Karpas-422 (cell line): ENCODE measurements at regions not wholly inside any gene's neighbourhood (a gene's known extent, or its start where the extent isn't known, plus 50 kb on each side); places are given as distances from the start of the nearest gene placed in this dataset.

Source experiments
- DNase-seq: peaks from one replicate; pipeline ENCODE4 v3.0.0-alpha.2; 2015
- H2AFZ ChIP-seq: fragments of 200-600 bp; sonication (generic); 2 replicates; pipeline ENCODE4 v1.6.1; 2014; ENCODE audit warnings: antibody characterized with exemption, low read length, mixed read lengths
- H3K27ac ChIP-seq: fragments of 200-600 bp; sonication (generic); 2 replicates; pipeline ENCODE4 v1.5.1; 2014; ENCODE audit warnings: mild to moderate bottlenecking, low read length, moderate library complexity
- H3K27me3 ChIP-seq: fragments of 200-600 bp; sonication (generic); 2 replicates; pipeline ENCODE4 v1.6.1; 2014; ENCODE audit warnings: low read length, mixed read lengths
- H3K36me3 ChIP-seq: fragments of 200-600 bp; sonication (generic); 2 replicates; pipeline ENCODE4 v1.6.1; 2014; ENCODE audit warnings: low read length, mixed read lengths; ENCODE audit not compliant: insufficient read depth
- H3K4me1 ChIP-seq: fragments of 200-600 bp; sonication (generic); 2 replicates; pipeline ENCODE4 v1.6.1; 2014; ENCODE audit warnings: mild to moderate bottlenecking, low read length, mixed read lengths
- H3K4me2 ChIP-seq: fragments of 200-600 bp; sonication (generic); 2 replicates; pipeline ENCODE4 v1.6.1; 2014; ENCODE audit warnings: low read length, low read depth, mild to moderate bottlenecking; ENCODE audit not compliant: poor library complexity, severe bottlenecking
- H3K4me3 ChIP-seq: fragments of 200-600 bp; sonication (generic); 2 replicates; pipeline ENCODE4 v1.5.1; 2014; ENCODE audit warnings: mild to moderate bottlenecking, antibody characterized with exemption, low read length, mixed read lengths
- H3K79me2 ChIP-seq: fragments of 200-600 bp; sonication (generic); 2 replicates; pipeline ENCODE4 v1.6.1; 2014; ENCODE audit warnings: mild to moderate bottlenecking, low read length, mixed read lengths
- H3K9ac ChIP-seq: fragments of 200-600 bp; sonication (generic); 2 replicates; pipeline ENCODE4 v1.6.0; 2014; ENCODE audit warnings: low read length
- H3K9me2 ChIP-seq: fragments of 200-600 bp; sonication (generic), shearing (Covaris generic); replicated peaks from 2 replicates; pipeline ENCODE4 v1.6.0; 2014; ENCODE audit warnings: mild to moderate bottlenecking, low read length, moderate library complexity; ENCODE audit not compliant: insufficient read depth
- H3K9me3 ChIP-seq: fragments of 300-700, 200-600 bp; sonication (generic); 2 replicates; pipeline ENCODE4 v1.6.1; 2014; ENCODE audit warnings: low read length, mixed read lengths
- H4K20me1 ChIP-seq: fragments of 200-600 bp; sonication (generic); 2 replicates; pipeline ENCODE4 v1.6.1; 2014; ENCODE audit warnings: mild to moderate bottlenecking, antibody characterized with exemption, low read length, low read depth; ENCODE audit not compliant: insufficient read depth

- Histone ChIP-seq H3K4me2 (no peak overlapping the region), H3K79me2 (no peaks in the 10 kb centered on the region), H3K4me3 (no peak overlapping the region), H3K27me3 (no peaks in the 10 kb centered on the region), H3K36me3 (no peaks in the 10 kb centered on the region), H3K4me1 (no peaks in the 10 kb centered on the region), H3K27ac (no peak overlapping the region), H3K9me2 (no peaks in the 10 kb centered on the region), H2AFZ (no peak overlapping the region), H4K20me1 (no peaks in the 10 kb centered on the region), H3K9me3 (no peaks in the 10 kb centered on the region), H3K9ac (no peak overlapping the region)
- DNase-seq = no peak
Measured at GRCh38 chr1:198018529-198018928, 101.4 kb downstream of the LHX9 start.

- Histone ChIP-seq H2AFZ (no peak overlapping the region), H3K27me3 (no peaks in the 10 kb centered on the region), H4K20me1 (no peaks in the 10 kb centered on the region), H3K4me1 (no peaks in the 10 kb centered on the region), H3K9me2 (no peaks in the 10 kb centered on the region), H3K4me2 (no peak overlapping the region), H3K9me3 (no peaks in the 10 kb centered on the region), H3K9ac (no peak overlapping the region), H3K36me3 (no peaks in the 10 kb centered on the region), H3K27ac (no peak overlapping the region), H3K4me3 (no peak overlapping the region), H3K79me2 (no peaks in the 10 kb centered on the region)
- DNase-seq = no peak
Measured at GRCh38 chr1:198019126-198019525, 102.0 kb downstream of the LHX9 start.

GRCh38 chr1:198024336-198024735 lies 107.2 kb downstream of the LHX9 start:
- H3K36me3 ChIP-seq = no peaks in the 10 kb centered on the region
- H3K4me3 ChIP-seq = no peak overlapping the region
- H3K27me3 ChIP-seq = no peaks in the 10 kb centered on the region
- H3K9me2 ChIP-seq = no peaks in the 10 kb centered on the region
- no peak overlapping the region for H3K4me2 ChIP-seq
- H3K9me3 ChIP-seq = no peaks in the 10 kb centered on the region
- H2AFZ ChIP-seq = no peak overlapping the region
- DNase-seq = no peak
- H3K9ac ChIP-seq = no peak overlapping the region
- no peaks in the 10 kb centered on the region for H4K20me1 ChIP-seq
- H3K4me1 ChIP-seq = no peaks in the 10 kb centered on the region
- no peak overlapping the region for H3K27ac ChIP-seq
- H3K79me2 ChIP-seq = no peaks in the 10 kb centered on the region

- H3K36me3 ChIP-seq = no peaks in the 10 kb centered on the region
- no peaks in the 10 kb centered on the region for H3K9me2 ChIP-seq
- no peaks in the 10 kb centered on the region for H3K27me3 ChIP-seq
- H3K9ac ChIP-seq = no peak overlapping the region
- no peak for DNase-seq
- no peaks in the 10 kb centered on the region for H3K9me3 ChIP-seq
- H3K4me3 ChIP-seq = no peak overlapping the region
- H3K4me1 ChIP-seq = no peaks in the 10 kb centered on the region
- no peaks in the 10 kb centered on the region for H4K20me1 ChIP-seq
- no peaks in the 10 kb centered on the region for H3K79me2 ChIP-seq
- H3K4me2 ChIP-seq = no peak overlapping the region
- H3K27ac ChIP-seq = no peak overlapping the region
- H2AFZ ChIP-seq = no peak overlapping the region
Measured at GRCh38 chr1:198024782-198025181, 107.6 kb downstream of the LHX9 start.

DNA sequence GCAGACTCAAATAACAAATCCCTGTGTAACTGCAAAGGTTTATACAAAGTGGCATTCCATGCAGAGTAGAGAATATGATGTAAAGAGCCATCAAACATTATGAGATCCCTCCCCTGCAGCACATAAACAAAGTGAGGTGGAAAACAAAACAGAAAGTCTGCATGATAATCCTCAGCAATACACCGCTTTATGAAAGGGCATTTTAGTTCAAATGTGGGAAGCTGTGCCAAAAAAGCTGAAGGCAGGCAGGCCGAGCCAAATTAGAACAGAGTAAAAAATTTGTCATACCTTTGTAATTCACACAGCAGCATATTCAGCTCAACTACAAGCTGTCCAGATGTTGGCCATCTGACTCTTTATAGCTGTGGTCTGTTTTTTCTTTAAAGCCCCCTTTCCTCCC lies 113.5 kb downstream of the LHX9 start:
- Histone ChIP-seq H3K9ac (no peak overlapping the region), H3K27ac (no peak overlapping the region), H3K79me2 (no peaks in the 10 kb centered on the region), H3K36me3 (no peaks in the 10 kb centered on the region), H3K27me3 (no peaks in the 10 kb centered on the region), H2AFZ (no peak overlapping the region), H3K4me3 (no peak overlapping the region), H3K4me2 (no peak overlapping the region), H3K4me1 (no peaks in the 10 kb centered on the region), H4K20me1 (no peaks in the 10 kb centered on the region), H3K9me3 (no peaks in the 10 kb centered on the region), H3K9me2 (no peaks in the 10 kb centered on the region)
- no peak for DNase-seq

DNA sequence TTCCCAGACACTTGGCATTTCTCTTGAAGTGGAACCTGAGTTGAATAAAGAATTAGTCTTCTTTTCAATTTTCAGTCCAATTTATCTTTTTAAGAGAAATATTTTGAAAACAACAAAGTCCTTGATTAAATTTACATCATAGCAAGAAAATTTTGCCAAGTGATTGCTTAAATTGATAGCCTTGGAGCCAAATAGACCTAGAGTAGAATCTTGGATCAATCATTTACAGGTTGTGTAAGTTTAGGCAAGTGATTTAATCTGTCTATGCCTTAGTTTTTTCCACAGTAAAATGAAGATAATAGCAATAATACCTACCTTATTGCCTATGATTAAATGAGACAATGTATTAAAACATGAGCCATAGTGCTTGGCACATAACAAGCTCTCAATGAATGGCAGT lies 113.9 kb downstream of the LHX9 start:
- H3K79me2 ChIP-seq = no peaks in the 10 kb centered on the region
- H3K9ac ChIP-seq = no peak overlapping the region
- no peaks in the 10 kb centered on the region for H3K9me3 ChIP-seq
- H3K4me3 ChIP-seq = no peak overlapping the region
- H3K4me2 ChIP-seq = no peak overlapping the region
- no peak overlapping the region for H2AFZ ChIP-seq
- H4K20me1 ChIP-seq = no peaks in the 10 kb centered on the region
- no peaks in the 10 kb centered on the region for H3K9me2 ChIP-seq
- no peak overlapping the region for H3K27ac ChIP-seq
- H3K4me1 ChIP-seq = no peaks in the 10 kb centered on the region
- no peaks in the 10 kb centered on the region for H3K27me3 ChIP-seq
- no peaks in the 10 kb centered on the region for H3K36me3 ChIP-seq
- no peak for DNase-seq

DNA sequence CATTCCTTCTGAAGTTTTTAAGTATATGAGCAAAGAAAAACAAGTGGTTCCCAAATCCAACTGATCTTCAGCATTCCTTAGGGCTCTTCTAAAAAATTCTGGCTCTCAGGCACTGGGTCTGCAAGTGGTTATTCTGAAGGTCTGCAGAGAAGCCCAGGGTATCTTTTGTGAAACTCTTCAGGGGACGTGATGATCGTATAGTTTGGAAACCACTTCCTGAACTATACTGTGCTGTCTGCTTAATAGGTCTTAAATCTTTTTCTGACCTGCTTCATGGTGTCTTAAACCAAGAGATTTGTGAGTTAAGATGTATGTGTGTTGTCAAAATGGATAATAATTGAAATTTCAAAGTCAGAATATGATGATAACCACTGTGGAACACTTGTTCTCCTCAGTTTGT lies 115.5 kb downstream of the LHX9 start:
- no peak overlapping the region for H3K4me3 ChIP-seq
- no peak overlapping the region for H2AFZ ChIP-seq
- H3K9ac ChIP-seq = no peak overlapping the region
- no peaks in the 10 kb centered on the region for H3K9me3 ChIP-seq
- H3K9me2 ChIP-seq = no peaks in the 10 kb centered on the region
- H3K27me3 ChIP-seq = no peaks in the 10 kb centered on the region
- H4K20me1 ChIP-seq = no peaks in the 10 kb centered on the region
- no peaks in the 10 kb centered on the region for H3K79me2 ChIP-seq
- H3K4me2 ChIP-seq = no peak overlapping the region
- H3K4me1 ChIP-seq = no peaks in the 10 kb centered on the region
- no peaks in the 10 kb centered on the region for H3K36me3 ChIP-seq
- no peak overlapping the region for H3K27ac ChIP-seq
- no peak for DNase-seq

- Histone ChIP-seq H3K9me2 (no peaks in the 10 kb centered on the region), H3K36me3 (no peaks in the 10 kb centered on the region), H3K4me3 (no peak overlapping the region), H3K9ac (no peak overlapping the region), H3K27ac (no peak overlapping the region), H3K4me1 (no peaks in the 10 kb centered on the region), H2AFZ (no peak overlapping the region), H3K9me3 (no peaks in the 10 kb centered on the region), H3K79me2 (no peaks in the 10 kb centered on the region), H3K27me3 (no peaks in the 10 kb centered on the region), H3K4me2 (no peak overlapping the region), H4K20me1 (no peaks in the 10 kb centered on the region)
- DNase-seq = no peak
Measured at GRCh38 chr1:198040880-198041279, 115.9 kb upstream of the NEK7 start.

GRCh38 chr1:198042168-198042567 lies 114.6 kb upstream of the NEK7 start:
- no peaks in the 10 kb centered on the region for H3K4me1 ChIP-seq
- no peak overlapping the region for H3K4me2 ChIP-seq
- no peak for DNase-seq
- no peak overlapping the region for H3K27ac ChIP-seq
- H4K20me1 ChIP-seq = no peaks in the 10 kb centered on the region
- no peak overlapping the region for H2AFZ ChIP-seq
- H3K9me2 ChIP-seq = no peaks in the 10 kb centered on the region
- H3K4me3 ChIP-seq = no peak overlapping the region
- H3K27me3 ChIP-seq = no peaks in the 10 kb centered on the region
- no peaks in the 10 kb centered on the region for H3K79me2 ChIP-seq
- H3K9ac ChIP-seq = no peak overlapping the region
- H3K36me3 ChIP-seq = no peaks in the 10 kb centered on the region
- no peaks in the 10 kb centered on the region for H3K9me3 ChIP-seq
